ENCODE measurements at regions not wholly inside any gene's neighbourhood (a gene's known extent, or its start where the extent isn't known, plus 50 kb on each side); places are given as distances from the start of the nearest gene placed in this dataset.

GRCh38 chr5:124642151-124642550 lies 104.3 kb downstream of the ZNF608 start:
- Histone ChIP-seq H3K4me3 (ENCODE audit: low read length) (no peak overlapping the region), H3K9ac (ENCODE audit: low read depth, low read length) (no peak overlapping the region), H3K4me1 (ENCODE audit: control insufficient read depth, insufficient read depth, low read length) (peaks cover 7% of the 10 kb centered on the region), H3K9me3 (replicated peaks; ENCODE audit: low read length) (no peaks in the 10 kb centered on the region), H3K36me3 (ENCODE audit: insufficient read depth, low read length) (peaks cover 11% of the 10 kb centered on the region), H3K4me2 (ENCODE audit: low read length) (no peak overlapping the region), H3K27me3 (ENCODE audit: control insufficient read depth, insufficient read depth, low read length) (no peaks in the 10 kb centered on the region)

GRCh38 chr5:124641154-124641792 lies 105.2 kb downstream of the ZNF608 start:
- no peak overlapping the region for H3K4me2 ChIP-seq (ENCODE audit: low read length)
- H3K36me3 ChIP-seq (ENCODE audit: insufficient read depth, low read length), result peaks cover 8% of the 10 kb centered on the region
- H3K4me3 ChIP-seq (ENCODE audit: low read length), result no peak overlapping the region
- no peak overlapping the region for H3K9ac ChIP-seq (ENCODE audit: low read depth, low read length)
- H3K9me3 ChIP-seq (replicated peaks; ENCODE audit: low read length), result no peaks in the 10 kb centered on the region
- H3K4me1 ChIP-seq (ENCODE audit: control insufficient read depth, insufficient read depth, low read length), result peaks cover 7% of the 10 kb centered on the region
- H3K27me3 ChIP-seq (ENCODE audit: control insufficient read depth, insufficient read depth, low read length), result no peaks in the 10 kb centered on the region

GRCh38 chr5:124639095-124639665 lies 107.3 kb downstream of the ZNF608 start:
- Histone ChIP-seq H3K4me1 (ENCODE audit: control insufficient read depth, insufficient read depth, low read length) (peaks cover 15% of the 10 kb centered on the region), H3K4me2 (ENCODE audit: low read length) (no peak overlapping the region), H3K27me3 (ENCODE audit: control insufficient read depth, insufficient read depth, low read length) (no peaks in the 10 kb centered on the region), H3K36me3 (ENCODE audit: insufficient read depth, low read length) (peaks cover 8% of the 10 kb centered on the region), H3K4me3 (ENCODE audit: low read length) (no peak overlapping the region), H3K9ac (ENCODE audit: low read depth, low read length) (no peak overlapping the region), H3K9me3 (replicated peaks; ENCODE audit: low read length) (no peaks in the 10 kb centered on the region)

GRCh38 chr5:124637011-124637410 lies 109.4 kb downstream of the ZNF608 start:
- Histone ChIP-seq H3K4me2 (ENCODE audit: low read length) (no peak overlapping the region), H3K9ac (ENCODE audit: low read depth, low read length) (no peak overlapping the region), H3K36me3 (ENCODE audit: insufficient read depth, low read length) (peaks cover 8% of the 10 kb centered on the region), H3K4me1 (ENCODE audit: control insufficient read depth, insufficient read depth, low read length) (peaks cover 20% of the 10 kb centered on the region), H3K4me3 (ENCODE audit: low read length) (no peak overlapping the region), H3K27me3 (ENCODE audit: control insufficient read depth, insufficient read depth, low read length) (no peaks in the 10 kb centered on the region), H3K9me3 (replicated peaks; ENCODE audit: low read length) (no peaks in the 10 kb centered on the region)

- peak overlapping the region; percentile 63 for H3K4me2 ChIP-seq (ENCODE audit: low read length)
- H3K4me1 ChIP-seq (ENCODE audit: control insufficient read depth, insufficient read depth, low read length), result peaks cover 32% of the 10 kb centered on the region
- H3K4me3 ChIP-seq (ENCODE audit: low read length), result no peak overlapping the region
- no peaks in the 10 kb centered on the region for H3K27me3 ChIP-seq (ENCODE audit: control insufficient read depth, insufficient read depth, low read length)
- H3K9me3 ChIP-seq (replicated peaks; ENCODE audit: low read length), result no peaks in the 10 kb centered on the region
- peaks cover 5% of the 10 kb centered on the region for H3K36me3 ChIP-seq (ENCODE audit: insufficient read depth, low read length)
- H3K9ac ChIP-seq (ENCODE audit: low read depth, low read length), result no peak overlapping the region
Observed at GRCh38 chr5:124634741-124635323, 111.6 kb downstream of the ZNF608 start.

GRCh38 chr5:124634228-124634739 lies 112.2 kb downstream of the ZNF608 start:
- peaks cover 38% of the 10 kb centered on the region for H3K4me1 ChIP-seq (ENCODE audit: control insufficient read depth, insufficient read depth, low read length)

GRCh38 chr5:124633209-124633608 lies 113.2 kb downstream of the ZNF608 start:
- Histone ChIP-seq H3K4me2 (ENCODE audit: low read length) (no peak overlapping the region), H3K27me3 (ENCODE audit: control insufficient read depth, insufficient read depth, low read length) (no peaks in the 10 kb centered on the region), H3K4me3 (ENCODE audit: low read length) (no peak overlapping the region), H3K4me1 (ENCODE audit: control insufficient read depth, insufficient read depth, low read length) (peaks cover 49% of the 10 kb centered on the region), H3K9me3 (replicated peaks; ENCODE audit: low read length) (no peaks in the 10 kb centered on the region), H3K9ac (ENCODE audit: low read depth, low read length) (no peak overlapping the region), H3K36me3 (ENCODE audit: insufficient read depth, low read length) (no peaks in the 10 kb centered on the region)

More at GRCh38 chr5:124634228-124634739, 112.2 kb downstream of the ZNF608 start:
- Histone ChIP-seq H3K9me3 (replicated peaks; ENCODE audit: low read length) (no peaks in the 10 kb centered on the region), H3K4me3 (ENCODE audit: low read length) (no peak overlapping the region), H3K9ac (ENCODE audit: low read depth, low read length) (no peak overlapping the region), H3K4me2 (ENCODE audit: low read length) (peak overlapping the region; percentile 63), H3K36me3 (ENCODE audit: insufficient read depth, low read length) (peaks cover 5% of the 10 kb centered on the region), H3K27me3 (ENCODE audit: control insufficient read depth, insufficient read depth, low read length) (no peaks in the 10 kb centered on the region)

- Histone ChIP-seq H3K4me1 (ENCODE audit: control insufficient read depth, insufficient read depth, low read length) (peaks cover 52% of the 10 kb centered on the region), H3K4me2 (ENCODE audit: low read length) (no peak overlapping the region), H3K27me3 (ENCODE audit: control insufficient read depth, insufficient read depth, low read length) (no peaks in the 10 kb centered on the region), H3K9me3 (replicated peaks; ENCODE audit: low read length) (no peaks in the 10 kb centered on the region), H3K4me3 (ENCODE audit: low read length) (no peak overlapping the region), H3K36me3 (ENCODE audit: insufficient read depth, low read length) (no peaks in the 10 kb centered on the region), H3K9ac (ENCODE audit: low read depth, low read length) (no peak overlapping the region)
Observed at GRCh38 chr5:124631874-124632550, 114.4 kb downstream of the ZNF608 start.

GRCh38 chr5:124630767-124631704 lies 115.4 kb downstream of the ZNF608 start:
- Histone ChIP-seq H3K36me3 (ENCODE audit: insufficient read depth, low read length) (no peaks in the 10 kb centered on the region), H3K27me3 (ENCODE audit: control insufficient read depth, insufficient read depth, low read length) (no peaks in the 10 kb centered on the region), H3K4me1 (ENCODE audit: control insufficient read depth, insufficient read depth, low read length) (peaks cover 52% of the 10 kb centered on the region), H3K4me3 (ENCODE audit: low read length) (no peak overlapping the region), H3K9me3 (replicated peaks; ENCODE audit: low read length) (no peaks in the 10 kb centered on the region), H3K4me2 (ENCODE audit: low read length) (no peak overlapping the region), H3K9ac (ENCODE audit: low read depth, low read length) (no peak overlapping the region)

- Histone ChIP-seq H3K27me3 (ENCODE audit: control insufficient read depth, insufficient read depth, low read length) (no peaks in the 10 kb centered on the region), H3K4me1 (ENCODE audit: control insufficient read depth, insufficient read depth, low read length) (peaks cover 37% of the 10 kb centered on the region), H3K4me3 (ENCODE audit: low read length) (peak overlapping the region; percentile 31), H3K36me3 (ENCODE audit: insufficient read depth, low read length) (no peaks in the 10 kb centered on the region), H3K4me2 (ENCODE audit: low read length) (peak overlapping the region; percentile 62), H3K9me3 (replicated peaks; ENCODE audit: low read length) (no peaks in the 10 kb centered on the region), H3K9ac (ENCODE audit: low read depth, low read length) (peak overlapping the region; percentile 39)
Observed at GRCh38 chr5:124628721-124629596, 117.5 kb downstream of the ZNF608 start.

All from skeletal muscle satellite cell (primary cell).